ENCODE measurements at regions not wholly inside any gene's neighbourhood (a gene's known extent, or its start where the extent isn't known, plus 50 kb on each side); places are given as distances from the start of the nearest gene placed in this dataset.

GRCh38 chr2:67660015-67660602, 263.0 kb downstream of the ETAA1 start:
- DNase-seq: no peak

GRCh38 chr2:67660871-67661270, 263.7 kb downstream of the ETAA1 start:
- no peak for DNase-seq

- DNase-seq: no peak
Measured at GRCh38 chr2:67662222-67662621, 265.1 kb downstream of the ETAA1 start.

- no peak for DNase-seq
Measured at GRCh38 chr2:67663776-67664175, 266.6 kb downstream of the ETAA1 start.

- DNase-seq: peak; percentile 21
Measured at GRCh38 chr2:67666386-67667053, 269.4 kb downstream of the ETAA1 start.

GRCh38 chr2:67667054-67667908, 270.1 kb downstream of the ETAA1 start:
- no peak for DNase-seq

GRCh38 chr2:67668538-67668937, 271.4 kb downstream of the ETAA1 start:
- DNase-seq: no peak

GRCh38 chr2:67669168-67669567, 272.0 kb downstream of the ETAA1 start:
- DNase-seq: no peak

- DNase-seq: peak; percentile 20
Measured at GRCh38 chr2:67669766-67670165, 272.6 kb downstream of the ETAA1 start.

- DNase-seq: no peak
Measured at GRCh38 chr2:67670747-67671183, 273.6 kb downstream of the ETAA1 start.

GRCh38 chr2:67671464-67672450, 274.6 kb downstream of the ETAA1 start:
- DNase-seq: no peak

GRCh38 chr2:67674668-67675067, 277.5 kb downstream of the ETAA1 start:
- DNase-seq: no peak

- DNase-seq: no peak
Measured at GRCh38 chr2:67684991-67685390, 287.9 kb downstream of the ETAA1 start.

- DNase-seq: no peak
Measured at GRCh38 chr2:67686254-67686653, 289.1 kb downstream of the ETAA1 start.

GRCh38 chr2:67689186-67689585, 292.1 kb downstream of the ETAA1 start:
- DNase-seq: no peak

- DNase-seq: no peak
Measured at GRCh38 chr2:67689651-67690050, 292.5 kb downstream of the ETAA1 start.

GRCh38 chr2:67694445-67694844, 297.3 kb downstream of the ETAA1 start:
- no peak for DNase-seq

GRCh38 chr2:67701011-67701410, 303.9 kb downstream of the ETAA1 start:
- DNase-seq: peak; percentile 55

- no peak for DNase-seq
Measured at GRCh38 chr2:67702284-67702683, 305.2 kb downstream of the ETAA1 start.

- no peak for DNase-seq
Measured at GRCh38 chr2:67702937-67703336, 305.8 kb downstream of the ETAA1 start.

GRCh38 chr2:67706082-67706481, 308.9 kb downstream of the ETAA1 start:
- no peak for DNase-seq

GRCh38 chr2:67707896-67708295, 310.8 kb downstream of the ETAA1 start:
- DNase-seq: no peak

All from fibroblast of skin of abdomen (primary cell).